Ascending aorta (tissue), 2 donors: ENCODE measurements at regions not wholly inside any gene's neighbourhood (a gene's known extent, or its start where the extent isn't known, plus 50 kb on each side); places are given as distances from the start of the nearest gene placed in this dataset.

ENCODE experiments used
- DNase-seq, 2 donors: peaks; one replicate each; pipeline ENCODE4 v3.0.0-alpha.2; 2019; ENCODE audit warnings: low spot score in 2 of 2
- H3K27ac ChIP-seq, 2 donors: fragments of 200-600 bp; sonication (generic); one replicate each; pipeline ENCODE4 v1.5.1; 2016 to 2017; ENCODE audit warnings: mild to moderate bottlenecking in 1 of 2
- H3K27me3 ChIP-seq: fragments of 200-600 bp; sonication (generic); one replicate; pipeline ENCODE4 v1.5.1; 2017
- H3K36me3 ChIP-seq, 2 donors: fragments of 200-600 bp; sonication (generic); one replicate each; pipeline ENCODE4 v1.5.1; 2016
- H3K4me1 ChIP-seq, 2 donors: fragments of 200-600 bp; sonication (generic); one replicate each; pipeline ENCODE4 v1.5.1; 2016 to 2017; ENCODE audit warnings: mild to moderate bottlenecking in 1 of 2
- H3K4me3 ChIP-seq, 2 donors: fragments of 200-600 bp; sonication (generic); one replicate each; pipeline ENCODE4 v1.5.1; 2016 to 2017; ENCODE audit warnings: mild to moderate bottlenecking in 1 of 2
- H3K9me3 ChIP-seq, 2 donors: fragments of 200-600 bp; sonication (generic); one replicate each; pipeline ENCODE4 v1.5.1; 2016
- intact Hi-C: fragments of 100-400 bp; cut with DNase I; formaldehyde crosslinking; loops from one replicate; pipeline ENCODE4 v1.15.1; 2023
- TF ChIP-seq, protein P1 (sequence below), 3 experiments: fragments of 200-600 bp in 2 of 3; fragments of 450-650 bp in 1 of 3; sonication (generic) in 2 of 3; IDR thresholded peaks; one replicate each; pipeline ENCODE4 v1.5.1; 2016 to 2019; ENCODE audit warnings: antibody characterized with exemption in 3 of 3, mild to moderate bottlenecking in 1 of 3, moderate library complexity in 1 of 3

DNA sequence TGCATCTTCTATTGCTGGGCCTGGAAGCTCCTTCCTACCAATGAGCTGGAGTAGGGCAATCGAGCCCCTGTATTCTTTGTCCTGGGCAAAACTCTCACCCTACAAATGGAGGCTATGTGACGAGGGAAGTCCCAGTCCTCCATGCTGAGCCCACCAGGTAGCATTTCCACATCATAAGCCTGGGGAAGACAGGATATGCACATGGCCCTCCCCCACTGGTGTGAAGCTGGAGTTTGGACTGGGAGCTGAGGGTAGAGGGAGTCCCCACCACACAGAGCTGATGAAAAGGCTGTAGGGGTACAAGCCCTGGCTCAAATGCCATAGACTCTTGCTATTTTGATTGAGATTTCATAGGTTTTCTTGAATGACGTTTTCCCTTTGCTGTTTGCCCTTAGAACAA lies 99.5 kb upstream of the FOXC1 start:
- H3K4me1 ChIP-seq: no peaks in the 10 kb centered on the region
- no peaks in the 10 kb centered on the region for H3K9me3 ChIP-seq
- H3K27ac ChIP-seq: no peak overlapping the region
- no peaks in the 10 kb centered on the region for H3K27me3 ChIP-seq
- no peaks in the 10 kb centered on the region for H3K36me3 ChIP-seq
- intact Hi-C loops: no loop called here
- TF ChIP-seq, protein P1, sequence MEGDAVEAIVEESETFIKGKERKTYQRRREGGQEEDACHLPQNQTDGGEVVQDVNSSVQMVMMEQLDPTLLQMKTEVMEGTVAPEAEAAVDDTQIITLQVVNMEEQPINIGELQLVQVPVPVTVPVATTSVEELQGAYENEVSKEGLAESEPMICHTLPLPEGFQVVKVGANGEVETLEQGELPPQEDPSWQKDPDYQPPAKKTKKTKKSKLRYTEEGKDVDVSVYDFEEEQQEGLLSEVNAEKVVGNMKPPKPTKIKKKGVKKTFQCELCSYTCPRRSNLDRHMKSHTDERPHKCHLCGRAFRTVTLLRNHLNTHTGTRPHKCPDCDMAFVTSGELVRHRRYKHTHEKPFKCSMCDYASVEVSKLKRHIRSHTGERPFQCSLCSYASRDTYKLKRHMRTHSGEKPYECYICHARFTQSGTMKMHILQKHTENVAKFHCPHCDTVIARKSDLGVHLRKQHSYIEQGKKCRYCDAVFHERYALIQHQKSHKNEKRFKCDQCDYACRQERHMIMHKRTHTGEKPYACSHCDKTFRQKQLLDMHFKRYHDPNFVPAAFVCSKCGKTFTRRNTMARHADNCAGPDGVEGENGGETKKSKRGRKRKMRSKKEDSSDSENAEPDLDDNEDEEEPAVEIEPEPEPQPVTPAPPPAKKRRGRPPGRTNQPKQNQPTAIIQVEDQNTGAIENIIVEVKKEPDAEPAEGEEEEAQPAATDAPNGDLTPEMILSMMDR (IDR thresholded peaks at IDR 0.05): no peak
- DNase-seq: no peak
- H3K4me3 ChIP-seq: no peak overlapping the region

- Histone ChIP-seq H3K27ac (no peak overlapping the region), H3K36me3 (no peaks in the 10 kb centered on the region), H3K27me3 (no peaks in the 10 kb centered on the region), H3K4me3 (no peak overlapping the region), H3K4me1 (no peaks in the 10 kb centered on the region), H3K9me3 (peaks cover 0 to 11% of the 10 kb centered on the region in 2 donors)
- TF ChIP-seq, protein P1 (IDR thresholded peaks at IDR 0.05): no peak
- DNase-seq: no peak
- intact Hi-C loops: no loop called here
Measured at GRCh38 chr6:1513215-1513780, 96.4 kb upstream of the FOXC1 start.

DNA sequence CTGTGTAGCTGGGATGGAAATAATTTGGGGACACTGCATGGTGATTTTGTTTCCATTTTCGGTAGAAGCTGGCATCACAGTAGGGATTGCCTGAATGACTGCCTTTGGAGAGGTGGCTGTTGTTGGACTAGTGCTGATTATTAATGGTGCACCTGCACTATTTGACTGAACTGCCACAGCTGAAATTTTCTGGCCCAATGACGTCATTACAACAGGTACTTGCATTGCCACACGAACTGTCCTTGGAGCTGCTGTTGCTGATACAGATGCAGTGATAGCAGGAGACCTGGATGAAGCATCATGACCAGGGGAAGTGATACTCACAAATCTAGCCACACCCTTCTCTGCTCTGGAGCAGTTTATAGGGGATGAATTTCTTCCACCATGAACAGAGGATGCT lies 95.6 kb upstream of the FOXC1 start:
- DNase-seq: no peak
- H3K27ac ChIP-seq: no peak overlapping the region
- H3K36me3 ChIP-seq: no peaks in the 10 kb centered on the region
- TF ChIP-seq, protein P1 (IDR thresholded peaks at IDR 0.05): no peak
- intact Hi-C loops: no loop called here
- no peaks in the 10 kb centered on the region for H3K27me3 ChIP-seq
- H3K4me3 ChIP-seq: no peak overlapping the region
- H3K4me1 ChIP-seq: no peaks in the 10 kb centered on the region
- H3K9me3 ChIP-seq: peaks cover 0 to 11% of the 10 kb centered on the region in 2 donors

GRCh38 chr6:1515280-1515679 lies 94.4 kb upstream of the FOXC1 start:
- no peaks in the 10 kb centered on the region for H3K4me1 ChIP-seq
- no peaks in the 10 kb centered on the region for H3K27me3 ChIP-seq
- no peaks in the 10 kb centered on the region for H3K36me3 ChIP-seq
- intact Hi-C loops: no loop called here
- no peak overlapping the region for H3K27ac ChIP-seq
- TF ChIP-seq, protein P1 (IDR thresholded peaks at IDR 0.05): no peak
- H3K4me3 ChIP-seq: no peak overlapping the region
- no peak for DNase-seq
- H3K9me3 ChIP-seq: peaks cover 0 to 11% of the 10 kb centered on the region in 2 donors

GRCh38 chr6:1515781-1516180 lies 93.9 kb upstream of the FOXC1 start:
- no peaks in the 10 kb centered on the region for H3K4me1 ChIP-seq
- H3K9me3 ChIP-seq: peaks cover 0 to 11% of the 10 kb centered on the region in 2 donors
- DNase-seq: no peak
- TF ChIP-seq, protein P1 (IDR thresholded peaks at IDR 0.05): no peak
- H3K4me3 ChIP-seq: no peak overlapping the region
- no peaks in the 10 kb centered on the region for H3K27me3 ChIP-seq
- intact Hi-C loops: no loop called here
- H3K27ac ChIP-seq: no peak overlapping the region
- no peaks in the 10 kb centered on the region for H3K36me3 ChIP-seq
